Uterus (tissue), 3 donors: ENCODE measurements at regions not wholly inside any gene's neighbourhood (a gene's known extent, or its start where the extent isn't known, plus 50 kb on each side); places are given as distances from the start of the nearest gene placed in this dataset.

Experiments used
- DNase-seq, 2 donors: peaks; one replicate each; pipeline ENCODE4 v3.0.0-alpha.2; 2019 to 2020
- H3K27ac ChIP-seq, 2 donors: fragments of 200-600 bp; sonication (generic); 1 replicate in 1 of 2; 2 replicates in 1 of 2; pipeline ENCODE4 v1.5.1; 2016 to 2018
- H3K27me3 ChIP-seq, 2 donors: fragments of 200-600 bp; sonication (generic); one replicate each; pipeline ENCODE4 v1.5.1; 2018 to 2019; ENCODE audit warnings: control low read depth in 1 of 2
- H3K36me3 ChIP-seq, 2 donors: fragments of 200-600 bp; sonication (generic); one replicate each; pipeline ENCODE4 v1.5.1; 2019; ENCODE audit warnings: control low read depth in 1 of 2
- H3K4me1 ChIP-seq, 2 donors: fragments of 200-600 bp; sonication (generic); one replicate each; pipeline ENCODE4 v1.5.1; 2018 to 2019; ENCODE audit warnings: control low read depth in 1 of 2
- H3K4me3 ChIP-seq, 2 donors: fragments of 200-600 bp; sonication (generic); 1 replicate in 1 of 2; 2 replicates in 1 of 2; pipeline ENCODE4 v1.5.1; 2018 to 2019; ENCODE audit warnings: mild to moderate bottlenecking in 1 of 2
- H3K9me3 ChIP-seq, 2 donors: fragments of 200-600 bp; sonication (generic); one replicate each; pipeline ENCODE4 v1.5.1; 2019; ENCODE audit warnings: control low read depth in 1 of 2
- POLR2A ChIP-seq, 2 donors: fragments of 450-650 bp; IDR thresholded peaks; one replicate each; pipeline ENCODE4 v1.6.1; 2016; ENCODE audit warnings: antibody characterized with exemption in 2 of 2, mild to moderate bottlenecking in 1 of 2, moderate library complexity in 1 of 2
- intact Hi-C: fragments of 100-400 bp; cut with DNase I; formaldehyde crosslinking; loops from one replicate; pipeline ENCODE4 v1.15.1; 2023; ENCODE audit warnings: low total_unique reads
- TF ChIP-seq, protein P1 (sequence below), 4 experiments: fragments of 200-600 bp in 2 of 4; fragments of 450-650 bp in 2 of 4; sonication (generic) in 2 of 4; IDR thresholded peaks; one replicate each; pipeline ENCODE4 v1.5.1; 2016 to 2019; ENCODE audit warnings: antibody characterized with exemption in 4 of 4, mild to moderate bottlenecking in 2 of 4, moderate library complexity in 1 of 4
- donor health status: DM: yes; HTN: yes; CAD: no.

GRCh38 chr14:59038746-59039145 is 149.7 kb upstream of the DAAM1 start:
- H3K4me3 ChIP-seq: no peak overlapping the region
- intact Hi-C loops: no loop called here
- DNase-seq: no peak
- no peaks in the 10 kb centered on the region for H3K4me1 ChIP-seq
- no peak for TF ChIP-seq POLR2A (IDR thresholded peaks at IDR 0.05)
- TF ChIP-seq, protein P1, sequence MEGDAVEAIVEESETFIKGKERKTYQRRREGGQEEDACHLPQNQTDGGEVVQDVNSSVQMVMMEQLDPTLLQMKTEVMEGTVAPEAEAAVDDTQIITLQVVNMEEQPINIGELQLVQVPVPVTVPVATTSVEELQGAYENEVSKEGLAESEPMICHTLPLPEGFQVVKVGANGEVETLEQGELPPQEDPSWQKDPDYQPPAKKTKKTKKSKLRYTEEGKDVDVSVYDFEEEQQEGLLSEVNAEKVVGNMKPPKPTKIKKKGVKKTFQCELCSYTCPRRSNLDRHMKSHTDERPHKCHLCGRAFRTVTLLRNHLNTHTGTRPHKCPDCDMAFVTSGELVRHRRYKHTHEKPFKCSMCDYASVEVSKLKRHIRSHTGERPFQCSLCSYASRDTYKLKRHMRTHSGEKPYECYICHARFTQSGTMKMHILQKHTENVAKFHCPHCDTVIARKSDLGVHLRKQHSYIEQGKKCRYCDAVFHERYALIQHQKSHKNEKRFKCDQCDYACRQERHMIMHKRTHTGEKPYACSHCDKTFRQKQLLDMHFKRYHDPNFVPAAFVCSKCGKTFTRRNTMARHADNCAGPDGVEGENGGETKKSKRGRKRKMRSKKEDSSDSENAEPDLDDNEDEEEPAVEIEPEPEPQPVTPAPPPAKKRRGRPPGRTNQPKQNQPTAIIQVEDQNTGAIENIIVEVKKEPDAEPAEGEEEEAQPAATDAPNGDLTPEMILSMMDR (IDR thresholded peaks at IDR 0.05): no peak
- H3K36me3 ChIP-seq: no peaks in the 10 kb centered on the region
- H3K27ac ChIP-seq: no peak overlapping the region
- no peaks in the 10 kb centered on the region for H3K27me3 ChIP-seq
- H3K9me3 ChIP-seq: no peaks in the 10 kb centered on the region

DNA sequence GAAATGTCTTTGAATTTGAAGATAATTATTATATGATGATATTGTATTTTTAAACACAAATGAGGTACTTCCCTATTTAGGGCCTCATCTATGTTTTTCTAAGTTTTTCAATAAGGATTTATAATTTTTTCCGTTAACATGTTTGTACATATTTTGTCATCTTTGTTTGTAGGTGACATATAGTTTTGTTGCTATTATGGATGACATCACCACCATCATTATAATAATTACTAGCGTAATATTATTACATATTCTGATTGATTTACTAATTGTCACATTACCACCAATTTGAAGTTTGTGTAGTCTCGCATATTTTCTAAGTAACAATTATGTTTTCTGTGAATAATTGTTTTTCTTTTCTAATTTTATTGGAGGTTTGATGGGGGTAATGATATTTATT is 147.2 kb upstream of the DAAM1 start:
- intact Hi-C loops: no loop called here
- Histone ChIP-seq H3K4me1 (no peaks in the 10 kb centered on the region), H3K9me3 (no peaks in the 10 kb centered on the region), H3K27ac (no peak overlapping the region), H3K27me3 (no peaks in the 10 kb centered on the region), H3K4me3 (no peak overlapping the region), H3K36me3 (no peaks in the 10 kb centered on the region)
- no peak for DNase-seq
- TF ChIP-seq POLR2A (IDR thresholded peaks at IDR 0.05): no peak
- TF ChIP-seq, protein P1 (IDR thresholded peaks at IDR 0.05): no peak

- Histone ChIP-seq H3K27me3 (no peaks in the 10 kb centered on the region), H3K27ac (no peak overlapping the region), H3K4me3 (no peak overlapping the region), H3K9me3 (no peaks in the 10 kb centered on the region), H3K4me1 (no peaks in the 10 kb centered on the region), H3K36me3 (no peaks in the 10 kb centered on the region)
- no peak for DNase-seq
- intact Hi-C loops: no loop called here
- TF ChIP-seq POLR2A (IDR thresholded peaks at IDR 0.05): no peak
- TF ChIP-seq, protein P1 (IDR thresholded peaks at IDR 0.05): no peak
Observed at GRCh38 chr14:59044707-59045106, 143.8 kb upstream of the DAAM1 start.

GRCh38 chr14:59046746-59047145 is 141.7 kb upstream of the DAAM1 start:
- H3K27ac ChIP-seq: no peak overlapping the region
- no peaks in the 10 kb centered on the region for H3K27me3 ChIP-seq
- TF ChIP-seq POLR2A (IDR thresholded peaks at IDR 0.05): no peak
- no peaks in the 10 kb centered on the region for H3K4me1 ChIP-seq
- DNase-seq: no peak
- no peak overlapping the region for H3K4me3 ChIP-seq
- H3K36me3 ChIP-seq: no peaks in the 10 kb centered on the region
- no peaks in the 10 kb centered on the region for H3K9me3 ChIP-seq
- intact Hi-C loops: no loop called here

DNA sequence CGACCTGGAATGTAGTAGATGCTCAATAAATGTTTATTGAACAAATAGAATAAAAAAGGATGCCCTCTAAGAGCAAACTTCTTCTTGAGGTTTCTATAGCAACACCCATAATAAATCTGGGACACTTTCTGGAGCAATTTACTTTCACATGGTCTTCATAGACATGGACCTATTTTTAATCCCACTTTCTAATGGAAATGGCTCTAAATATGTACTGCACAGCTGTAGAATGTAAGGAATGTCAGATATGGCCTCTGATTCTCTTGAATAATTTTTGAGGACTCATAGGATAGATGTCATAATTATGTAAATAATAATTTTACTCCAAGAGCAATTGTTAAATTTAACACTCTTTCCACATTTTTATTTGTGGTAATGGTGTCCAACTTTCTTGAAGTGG is 133.5 kb upstream of the DAAM1 start:
- intact Hi-C loops: no loop called here

More for the DNA sequence above, 133.5 kb upstream of the DAAM1 start:
- no peak overlapping the region for H3K27ac ChIP-seq
- H3K36me3 ChIP-seq: no peaks in the 10 kb centered on the region
- DNase-seq: no peak
- no peak for TF ChIP-seq POLR2A (IDR thresholded peaks at IDR 0.05)
- TF ChIP-seq, protein P1 (IDR thresholded peaks at IDR 0.05): no peak
- no peak overlapping the region for H3K4me3 ChIP-seq
- no peaks in the 10 kb centered on the region for H3K9me3 ChIP-seq
- H3K4me1 ChIP-seq: no peaks in the 10 kb centered on the region
- H3K27me3 ChIP-seq: no peaks in the 10 kb centered on the region
